Thymus (tissue), 11 donors: ENCODE measurements at regions not wholly inside any gene's neighbourhood (a gene's known extent, or its start where the extent isn't known, plus 50 kb on each side); places are given as distances from the start of the nearest gene placed in this dataset.

Experiments
- DNase-seq, 9 donors: peaks; one replicate each; pipeline ENCODE4 v3.0.0-alpha.2; 2013; ENCODE audit warnings: low spot score in 9 of 9, low read depth in 6 of 9, missing footprints in 1 of 9
- H3K27ac ChIP-seq, 2 donors: one replicate each; pipeline ENCODE4 v1.5.1; 2013; ENCODE audit warnings: control low read depth in 1 of 2, low read depth in 1 of 2, low read length in 1 of 2, mild to moderate bottlenecking in 1 of 2, moderate library complexity in 1 of 2
- H3K27me3 ChIP-seq, 2 donors: one replicate each; pipeline ENCODE4 v1.5.1; 2013; ENCODE audit warnings: low read length in 1 of 2; ENCODE audit not compliant: control insufficient read depth in 2 of 2, insufficient read depth in 1 of 2
- H3K36me3 ChIP-seq, 2 donors: one replicate each; pipeline ENCODE4 v1.5.1; 2013; ENCODE audit warnings: low read length in 1 of 2, mild to moderate bottlenecking in 1 of 2, moderate library complexity in 1 of 2; ENCODE audit not compliant: control insufficient read depth in 2 of 2, insufficient read depth in 2 of 2
- H3K4me1 ChIP-seq, 2 donors: one replicate each; pipeline ENCODE4 v1.5.1; 2013; ENCODE audit warnings: low read length in 2 of 2; ENCODE audit not compliant: control insufficient read depth in 2 of 2, insufficient read depth in 2 of 2
- H3K4me3 ChIP-seq, 2 donors: one replicate each; pipeline ENCODE4 v1.5.1; 2013; ENCODE audit warnings: low read length in 2 of 2, control low read depth in 1 of 2, mild to moderate bottlenecking in 1 of 2
- H3K9me3 ChIP-seq, 2 donors: one replicate each; pipeline ENCODE4 v1.5.1; 2013; ENCODE audit warnings: low read length in 1 of 2, mild to moderate bottlenecking in 1 of 2; ENCODE audit not compliant: control insufficient read depth in 2 of 2, insufficient read depth in 1 of 2
- WGBS: extraction: QIAGEN DNeasy Blood & Tissue Kit; methylation state at CpG from one replicate; pipeline ENCODE4 v1.1.7; 2013; 5-methylcytosine and 5-hydroxymethylcytosine counted together
- donor health status: healthy.

DNA sequence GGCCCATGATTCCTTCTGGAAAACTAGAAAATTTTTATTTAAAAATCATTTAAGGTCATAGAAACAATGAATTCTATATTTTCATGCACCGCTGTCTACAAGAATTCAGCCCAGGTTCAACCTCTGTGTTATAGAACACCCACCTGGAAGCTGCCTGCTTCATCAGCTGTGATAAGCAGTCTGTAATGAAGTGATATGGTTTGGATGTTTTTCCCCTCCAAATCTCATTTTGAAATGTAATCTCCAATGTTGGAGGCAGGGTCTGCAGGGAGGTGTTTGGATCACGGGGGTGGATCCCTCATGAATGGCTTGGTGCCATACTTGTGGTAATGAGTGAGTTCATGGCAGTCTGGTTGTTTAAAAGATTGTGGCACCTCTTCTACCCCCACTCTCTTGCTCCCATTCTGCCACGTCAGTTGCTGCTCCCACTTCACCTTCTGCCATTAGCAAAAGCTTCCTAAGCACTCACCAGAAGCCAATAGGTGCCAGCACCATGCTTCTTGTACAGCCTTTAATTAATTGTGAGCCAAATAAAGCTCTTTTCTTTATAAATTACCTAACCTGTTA, 55.6 kb downstream of the MRPL32 start:
- no peak overlapping the region for H3K4me3 ChIP-seq
- 85% methylated on average over 3 of the region's 3 CpGs for WGBS
- no peak for DNase-seq
- H3K4me1 ChIP-seq: no peaks in the 10 kb centered on the region
- H3K27me3 ChIP-seq: no peaks in the 10 kb centered on the region
- H3K36me3 ChIP-seq: no peaks in the 10 kb centered on the region
- no peak overlapping the region for H3K27ac ChIP-seq
- no peaks in the 10 kb centered on the region for H3K9me3 ChIP-seq

DNA sequence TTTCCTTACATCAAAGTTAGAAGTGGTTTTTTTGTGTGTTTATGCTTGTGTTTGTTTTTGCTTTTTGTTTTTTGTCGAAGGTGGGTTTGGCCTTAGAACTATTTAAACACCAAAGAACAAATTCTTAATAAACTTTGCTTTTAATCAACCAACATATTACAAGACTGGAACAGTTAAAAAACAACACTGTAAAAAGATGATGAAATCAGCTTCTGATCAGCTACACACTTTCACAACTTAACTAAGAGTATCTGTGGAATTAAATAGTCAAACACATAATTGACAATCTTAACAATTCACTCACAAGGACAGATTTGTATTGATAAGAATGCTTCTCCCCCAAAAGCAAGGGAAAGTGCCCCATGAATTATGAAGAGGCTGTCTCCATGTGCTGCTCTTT, 58.8 kb downstream of the MRPL32 start:
- Histone ChIP-seq H3K9me3 (no peaks in the 10 kb centered on the region), H3K4me1 (no peaks in the 10 kb centered on the region), H3K36me3 (no peaks in the 10 kb centered on the region), H3K4me3 (no peak overlapping the region), H3K27ac (no peak overlapping the region), H3K27me3 (no peaks in the 10 kb centered on the region)
- 94% methylated on average over 1 of the region's 1 CpG for WGBS
- DNase-seq: no peak

DNA sequence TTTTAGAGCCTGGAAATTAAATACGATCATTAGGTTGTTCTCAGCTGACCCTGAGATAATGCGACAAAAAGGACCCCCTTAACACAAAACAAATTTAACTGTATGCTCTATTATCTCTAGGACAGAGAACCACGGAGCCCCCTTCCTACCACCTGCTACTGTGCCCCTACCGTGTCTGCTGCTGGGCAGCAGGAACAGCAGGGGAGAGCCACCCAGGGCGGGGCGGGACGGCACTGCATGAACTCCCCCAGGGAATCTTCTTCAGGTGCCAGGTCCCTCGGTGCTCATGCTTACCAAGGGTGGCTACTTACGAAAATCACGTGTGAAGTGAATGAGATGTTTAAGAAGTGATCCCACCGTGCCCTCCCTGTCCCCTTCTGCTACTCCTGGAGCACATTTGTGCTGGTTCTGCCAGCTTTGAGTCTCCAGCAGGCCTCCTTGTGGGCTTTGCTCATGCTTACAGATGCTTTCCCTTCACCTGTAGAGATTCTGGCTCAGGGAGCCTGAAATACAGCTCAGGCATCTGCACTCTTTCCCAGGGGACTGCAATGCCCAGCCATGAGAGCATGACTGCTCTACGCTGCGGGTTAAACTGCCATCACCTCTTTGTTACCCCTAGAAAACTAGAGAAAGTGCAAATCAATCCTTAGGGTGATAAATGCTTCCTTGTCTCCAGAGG, 59.9 kb downstream of the MRPL32 start:
- H3K27me3 ChIP-seq: no peaks in the 10 kb centered on the region
- no peak overlapping the region for H3K27ac ChIP-seq
- H3K4me3 ChIP-seq: no peak overlapping the region
- H3K4me1 ChIP-seq: no peaks in the 10 kb centered on the region
- no peaks in the 10 kb centered on the region for H3K9me3 ChIP-seq
- H3K36me3 ChIP-seq: no peaks in the 10 kb centered on the region
- no peak for DNase-seq
- 80% methylated on average over 13 of the region's 13 CpGs for WGBS

DNA sequence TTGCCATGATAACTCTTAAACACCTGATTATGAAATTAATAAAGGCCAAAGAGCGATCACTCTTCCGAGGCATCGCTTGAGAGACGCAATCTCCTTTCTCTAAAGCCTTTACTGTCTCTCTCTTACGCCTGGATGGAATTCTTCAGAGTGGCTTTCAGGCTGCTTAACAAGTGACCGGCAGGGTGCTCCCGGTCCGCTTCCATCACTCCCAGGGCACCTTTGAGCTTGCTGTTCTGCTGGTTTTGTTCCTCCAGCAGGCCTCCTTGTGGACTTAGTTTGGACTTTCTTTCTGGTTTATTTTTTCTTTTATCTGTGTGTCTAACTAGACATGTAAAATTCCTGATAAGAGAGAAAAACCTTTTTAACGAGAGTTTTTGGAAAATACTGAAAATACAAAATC, 60.9 kb downstream of the MRPL32 start:
- DNase-seq: no peak
- H3K9me3 ChIP-seq: no peaks in the 10 kb centered on the region

DNA sequence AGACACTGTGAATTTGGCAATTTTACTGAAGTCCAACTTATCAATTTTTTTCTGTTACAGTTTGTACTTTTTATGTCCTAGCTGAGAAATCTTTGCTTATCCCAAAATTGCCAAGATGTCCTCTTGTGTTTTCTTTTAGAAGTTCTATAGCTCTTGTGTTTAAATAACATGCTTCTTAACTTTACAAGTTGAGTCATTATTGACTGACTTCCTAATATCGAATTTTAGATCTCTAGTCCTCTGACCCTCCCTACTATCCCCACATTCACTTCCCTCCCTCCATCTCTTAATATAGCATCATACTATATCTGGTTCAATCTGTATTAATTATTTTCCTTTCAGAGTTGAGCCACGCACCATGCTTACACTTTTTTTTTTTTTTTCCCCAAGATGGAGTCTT, 61.9 kb downstream of the MRPL32 start:
- 95% methylated on average over 2 of the region's 2 CpGs for WGBS
- Histone ChIP-seq H3K9me3 (no peaks in the 10 kb centered on the region), H3K27me3 (no peaks in the 10 kb centered on the region), H3K27ac (no peak overlapping the region), H3K4me3 (no peak overlapping the region), H3K36me3 (no peaks in the 10 kb centered on the region), H3K4me1 (no peaks in the 10 kb centered on the region)
- DNase-seq: no peak

More for the DNA sequence above, 60.9 kb downstream of the MRPL32 start:
- WGBS: 86% methylated on average over 9 of the region's 9 CpGs
- H3K36me3 ChIP-seq: no peaks in the 10 kb centered on the region
- H3K4me3 ChIP-seq: no peak overlapping the region
- H3K4me1 ChIP-seq: no peaks in the 10 kb centered on the region
- no peak overlapping the region for H3K27ac ChIP-seq
- no peaks in the 10 kb centered on the region for H3K27me3 ChIP-seq

DNA sequence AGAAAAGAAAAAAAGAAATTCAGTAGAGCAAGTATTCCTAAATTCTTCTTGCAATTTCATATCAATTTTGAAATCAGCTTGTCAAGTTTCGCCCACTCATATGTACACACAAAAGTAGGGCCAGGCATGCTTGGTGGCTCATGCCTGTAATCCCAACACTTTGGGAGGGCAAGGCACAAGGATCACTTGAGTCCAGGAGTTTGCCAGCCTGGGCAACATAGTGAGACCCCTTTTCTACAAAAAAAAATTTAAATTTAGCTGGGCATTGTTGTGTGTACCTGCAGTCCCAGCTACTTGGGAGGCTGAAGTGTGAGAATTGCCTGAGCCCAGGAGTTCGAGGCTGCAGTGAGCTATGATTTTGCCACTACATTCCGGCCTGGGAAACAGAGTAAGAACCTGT, 65.4 kb downstream of the MRPL32 start:
- Histone ChIP-seq H3K9me3 (no peaks in the 10 kb centered on the region), H3K27me3 (no peaks in the 10 kb centered on the region), H3K36me3 (no peaks in the 10 kb centered on the region), H3K27ac (no peak overlapping the region), H3K4me1 (no peaks in the 10 kb centered on the region), H3K4me3 (no peak overlapping the region)
- no peak for DNase-seq
- 92% methylated on average over 3 of the region's 3 CpGs for WGBS

DNA sequence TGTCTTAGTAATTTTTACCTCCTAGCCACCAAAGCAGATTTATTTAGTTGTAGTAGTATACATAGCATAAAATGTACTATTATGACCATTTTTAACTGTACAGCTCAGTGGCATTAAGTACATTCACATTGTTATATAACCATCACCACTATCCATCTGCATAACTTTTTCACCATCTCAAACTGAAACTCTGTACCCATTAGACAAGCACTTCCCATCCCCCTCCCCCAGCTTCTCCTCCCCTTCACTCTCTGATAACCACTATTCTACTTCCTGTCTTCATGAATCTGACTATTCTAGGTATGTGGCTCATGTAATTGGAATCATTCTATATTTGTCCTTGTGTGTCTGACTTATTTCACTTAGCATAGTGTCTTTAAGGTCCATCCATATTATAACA, 71.9 kb downstream of the MRPL32 start:
- Histone ChIP-seq H3K27ac (no peak overlapping the region), H3K9me3 (no peaks in the 10 kb centered on the region), H3K4me1 (no peaks in the 10 kb centered on the region), H3K36me3 (no peaks in the 10 kb centered on the region), H3K27me3 (no peaks in the 10 kb centered on the region), H3K4me3 (no peak overlapping the region)
- peak in 1 of 9 donors; percentile 0 for DNase-seq

DNA sequence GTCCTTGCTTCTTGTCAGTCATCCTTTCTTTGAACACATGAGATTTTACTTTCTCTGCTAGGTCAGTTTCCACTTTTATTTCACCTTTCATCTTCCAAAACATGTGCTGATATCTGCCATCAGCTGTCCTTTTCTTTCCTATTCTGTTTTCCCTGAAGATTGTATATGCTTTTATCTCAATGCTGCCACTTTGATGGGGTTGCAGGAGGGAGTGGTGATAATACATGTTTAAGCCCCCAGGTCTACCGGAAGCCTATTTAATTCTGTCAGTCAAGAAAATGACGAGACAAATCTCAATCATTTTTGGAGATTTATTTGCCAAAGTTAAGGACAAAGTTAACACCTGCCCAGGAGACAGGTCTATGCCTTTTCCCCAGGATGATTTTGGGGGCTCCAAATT, 73.8 kb downstream of the MRPL32 start:
- no peak for DNase-seq
- H3K4me1 ChIP-seq: no peaks in the 10 kb centered on the region
- no peak overlapping the region for H3K4me3 ChIP-seq
- H3K27ac ChIP-seq: no peak overlapping the region
- H3K9me3 ChIP-seq: no peaks in the 10 kb centered on the region
- no peaks in the 10 kb centered on the region for H3K36me3 ChIP-seq
- 90% methylated on average over 2 of the region's 2 CpGs for WGBS
- no peaks in the 10 kb centered on the region for H3K27me3 ChIP-seq

DNA sequence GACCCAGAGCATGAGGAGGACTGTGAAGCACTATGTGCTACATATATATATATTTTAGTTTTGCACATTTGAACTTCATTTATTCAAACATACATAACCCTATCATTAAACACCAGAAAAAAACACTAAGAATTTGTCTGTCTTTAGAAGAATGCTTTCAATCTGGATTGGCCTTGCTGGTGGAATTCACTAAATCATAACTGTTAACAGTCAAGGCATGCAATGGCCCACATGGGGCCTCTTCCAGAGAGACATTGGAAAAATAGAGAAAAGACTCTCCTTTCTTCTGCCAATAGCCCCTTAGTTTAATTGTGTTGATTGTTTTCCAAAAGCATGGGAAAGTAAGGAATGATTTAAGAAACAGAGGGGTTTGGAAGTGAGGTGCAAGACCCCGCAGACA, 77.9 kb downstream of the MRPL32 start:
- WGBS: 93% methylated on average over 1 of the region's 1 CpG
- H3K9me3 ChIP-seq: no peaks in the 10 kb centered on the region
- no peaks in the 10 kb centered on the region for H3K27me3 ChIP-seq

More for the DNA sequence above, 77.9 kb downstream of the MRPL32 start:
- DNase-seq: no peak
- Histone ChIP-seq H3K27ac (no peak overlapping the region), H3K4me1 (no peaks in the 10 kb centered on the region), H3K4me3 (no peak overlapping the region), H3K36me3 (no peaks in the 10 kb centered on the region)
